ENCODE measurements at regions not wholly inside any gene's neighbourhood (a gene's known extent, or its start where the extent isn't known, plus 50 kb on each side); places are given as distances from the start of the nearest gene placed in this dataset.

DNA sequence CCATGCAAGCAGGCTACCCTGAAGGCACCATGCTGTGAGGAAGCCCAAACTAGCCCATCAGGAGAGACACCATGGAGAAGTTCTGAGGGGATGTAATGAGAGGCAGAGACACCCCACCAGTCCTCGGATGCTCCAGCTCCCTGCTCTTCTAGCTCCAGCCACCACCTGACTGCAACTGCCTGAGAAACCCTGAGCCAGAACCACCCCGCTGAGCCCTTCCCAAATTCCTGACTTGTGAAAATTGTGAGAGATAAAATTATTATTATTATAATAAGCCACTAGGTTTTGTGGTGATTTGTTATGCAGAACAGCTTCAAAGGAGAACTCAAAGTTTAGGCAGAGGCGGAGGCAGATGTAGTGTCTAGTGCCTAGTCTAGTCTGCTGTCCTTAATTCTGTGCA is 67.1 kb upstream of the HK2 start:
- TF ChIP-seq TAF1 (IDR thresholded peaks at IDR 0.05; ENCODE audit: borderline replicate concordance, low read depth, low read length) (no peak), YY1 (IDR thresholded peaks at IDR 0.05; ENCODE audit: low read depth) (no peak), SIN3A (IDR thresholded peaks at IDR 0.05; ENCODE audit: borderline replicate concordance, low read depth, low read length) (no peak), PBX3 (IDR thresholded peaks at IDR 0.05) (no peak), MXI1 (IDR thresholded peaks at IDR 0.05; ENCODE audit: low read depth, low read length) (no peak), USF2 (IDR thresholded peaks at IDR 0.05; ENCODE audit: borderline replicate concordance, low read depth, low read length) (no peak), EP300 (IDR thresholded peaks at IDR 0.05; ENCODE audit: borderline replicate concordance in 1 of 2, low read depth in 1 of 2, low read length in 1 of 2) (no peak)

Data from SK-N-SH (cell line).